Stimulated activated CD4-positive, alpha-beta T cell treated with anti-CD3 and anti-CD28 coated beads, Interleukin-1b, Interleukin-23, amount 100 ng/mL, for 48 hours (primary cell): ENCODE measurements at regions not wholly inside any gene's neighbourhood (a gene's known extent, or its start where the extent isn't known, plus 50 kb on each side); places are given as distances from the start of the nearest gene placed in this dataset.

Source experiments
- DNase-seq: peaks from one replicate; pipeline ENCODE4 v3.0.0-alpha.2; 2020

DNA sequence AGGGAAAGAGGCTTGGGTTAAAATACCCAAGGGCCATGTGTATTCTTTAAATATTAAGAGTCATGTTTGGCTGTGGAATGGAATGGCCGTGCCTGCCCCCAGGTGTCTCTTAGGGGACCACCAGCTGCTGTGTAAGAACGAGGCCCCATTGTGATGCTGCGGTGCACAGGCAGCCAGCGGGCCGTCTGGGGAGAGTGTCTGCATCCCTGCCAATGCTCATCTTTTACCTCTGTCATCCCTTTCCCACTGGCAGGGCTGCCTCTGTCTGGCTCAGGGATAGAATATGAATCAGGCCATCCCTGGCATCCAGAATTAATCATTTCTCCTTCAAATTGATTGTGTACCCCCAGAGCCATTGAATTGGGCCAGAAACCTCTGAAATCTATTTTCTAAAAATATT lies 137.8 kb upstream of the GALNT17 start:
- no peak for DNase-seq

DNA sequence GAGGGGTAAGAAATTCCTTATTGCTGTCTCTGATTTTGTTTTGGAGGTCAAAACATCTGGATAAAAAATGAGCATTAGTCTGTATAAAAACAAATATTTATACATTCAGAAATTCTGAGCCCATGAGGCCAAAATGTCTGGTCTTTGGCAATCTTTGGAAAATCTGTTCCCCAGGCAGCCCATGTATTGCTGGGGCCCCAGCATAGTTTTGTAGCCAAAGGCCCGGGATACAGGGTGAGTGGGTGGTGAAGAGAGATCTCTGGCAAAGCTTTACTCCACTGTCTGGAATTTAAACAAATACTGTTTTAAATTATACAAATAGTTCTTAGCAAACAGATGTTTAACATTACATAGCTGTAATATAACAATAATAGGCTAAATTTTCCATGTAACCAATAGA lies 134.7 kb upstream of the GALNT17 start:
- DNase-seq, result no peak

DNA sequence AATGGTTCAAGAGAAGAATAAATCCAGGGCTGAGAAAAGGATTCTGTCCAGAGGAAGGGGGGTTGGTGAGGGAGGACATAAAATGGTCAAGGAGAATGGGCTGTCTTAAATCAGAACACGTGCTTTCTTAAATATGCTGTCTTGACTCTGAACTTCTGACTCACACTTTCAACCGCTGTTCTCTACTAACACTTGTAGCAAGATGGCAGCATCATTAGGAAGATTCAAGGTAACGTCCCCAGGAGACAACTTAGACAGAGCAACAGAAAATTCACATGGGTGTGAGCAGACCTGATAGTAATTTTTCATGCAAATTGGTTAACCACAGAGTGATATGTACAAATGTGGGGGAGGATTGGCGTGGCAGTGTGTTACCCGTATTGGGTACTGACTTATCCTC lies 126.8 kb upstream of the GALNT17 start:
- no peak for DNase-seq

DNA sequence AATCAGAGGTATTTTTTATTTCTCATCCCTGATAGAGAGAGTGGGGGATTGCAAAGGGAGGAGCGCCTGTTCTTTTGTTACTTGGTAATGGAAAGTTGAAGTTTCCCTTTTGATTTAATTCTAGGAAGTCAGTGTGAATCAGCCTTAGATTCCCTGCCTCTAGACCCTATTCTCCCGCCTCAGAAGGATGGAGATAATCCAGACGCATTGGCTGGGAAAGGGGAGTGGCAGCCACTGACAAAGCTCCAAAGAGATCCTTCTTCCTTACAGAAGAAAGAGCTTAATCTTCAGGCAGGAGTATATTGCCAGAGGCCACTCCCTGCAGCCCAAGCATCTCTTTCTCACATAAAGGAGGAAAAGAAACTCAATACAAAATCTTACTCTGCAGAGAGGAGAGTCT lies 122.3 kb upstream of the GALNT17 start:
- DNase-seq, result no peak

DNA sequence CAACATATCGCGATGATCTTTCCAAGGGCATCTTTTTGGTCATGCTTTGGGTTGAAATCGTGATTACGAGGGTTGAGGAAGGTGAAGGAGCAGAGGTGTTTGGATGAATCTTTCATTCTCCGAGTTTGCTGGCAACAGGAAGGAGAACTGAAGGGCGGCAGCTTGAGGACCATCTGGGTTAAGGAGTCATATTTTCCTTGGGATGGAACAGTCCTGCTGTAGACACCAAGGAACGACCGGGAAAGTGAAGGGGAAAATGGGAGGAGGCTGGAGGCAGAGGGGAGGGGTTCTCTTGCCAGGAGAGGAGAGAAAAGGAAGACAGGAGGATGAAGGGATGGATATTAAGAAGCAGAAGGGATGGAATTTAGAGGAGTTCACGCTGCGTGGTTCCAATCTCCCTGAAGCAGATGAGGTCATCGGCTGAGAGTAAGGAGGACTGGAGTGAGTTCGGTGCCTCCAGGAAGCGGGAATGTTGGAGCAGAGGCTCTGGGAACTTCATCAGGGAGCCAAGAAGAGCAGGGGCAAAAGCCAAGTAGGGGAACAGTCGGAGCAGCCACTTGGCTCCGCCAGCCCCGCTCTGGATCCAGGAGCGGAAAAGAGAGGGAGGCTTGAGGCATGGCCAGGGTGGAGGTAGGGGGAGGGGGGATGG lies 116.6 kb upstream of the GALNT17 start:
- DNase-seq, result no peak

DNA sequence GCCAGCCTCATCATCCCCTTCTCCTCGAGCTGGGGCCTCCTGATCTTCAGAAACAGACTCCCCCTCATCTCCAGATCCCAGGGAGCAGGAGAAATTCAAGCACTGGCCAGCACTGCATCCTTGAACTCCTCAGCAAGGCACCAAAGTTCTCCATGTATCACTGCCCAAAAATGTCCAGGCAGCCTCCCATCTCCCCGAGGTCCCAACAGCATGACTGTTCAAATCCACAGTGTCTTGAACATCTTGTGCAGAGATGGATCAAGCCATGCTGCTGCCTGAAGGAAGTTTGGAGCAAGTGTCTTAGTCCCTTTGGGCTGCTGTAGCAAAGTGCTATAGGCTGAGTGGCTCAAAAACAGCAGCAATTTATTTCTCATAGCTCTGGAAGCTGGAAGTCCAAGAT lies 115.5 kb upstream of the GALNT17 start:
- no peak for DNase-seq

DNA sequence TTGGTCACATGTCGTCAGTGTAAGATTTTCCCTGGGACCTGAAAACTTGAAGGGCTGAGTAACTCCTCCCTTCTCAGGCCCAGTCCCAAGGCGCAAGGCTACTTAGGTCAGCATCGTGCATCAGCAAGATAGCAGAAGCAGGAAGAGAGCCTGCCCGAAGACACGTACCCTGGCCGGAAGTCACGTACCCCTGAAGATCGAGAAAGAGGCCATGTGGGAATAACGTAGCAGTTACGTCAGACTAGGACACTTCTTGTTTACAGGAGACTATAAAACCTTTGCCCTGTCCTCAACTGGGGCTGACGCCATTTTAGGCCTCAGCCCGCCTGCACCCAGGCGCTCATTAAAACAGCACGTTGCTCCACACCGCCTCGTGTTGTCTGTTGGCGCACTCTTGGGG lies 114.3 kb upstream of the GALNT17 start:
- no peak for DNase-seq

DNA sequence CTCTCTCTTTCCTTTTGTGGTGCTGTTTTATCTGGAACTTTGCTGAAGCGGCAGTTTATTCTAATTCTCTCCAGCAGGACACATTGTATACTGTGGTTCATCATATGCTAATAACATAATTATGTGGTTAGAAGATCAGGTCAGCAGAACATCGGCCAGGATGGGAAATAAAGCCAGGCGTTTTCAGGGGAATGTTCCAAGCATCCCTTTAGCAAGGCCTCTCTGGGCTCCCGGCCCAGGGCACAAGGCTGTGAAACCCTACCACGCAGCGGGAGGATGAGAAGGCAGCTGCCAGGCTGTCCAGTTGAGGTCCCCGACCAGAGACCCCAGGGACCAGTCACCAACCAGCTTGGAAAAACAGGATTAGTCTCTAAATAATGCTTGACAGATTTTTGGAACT lies 112.2 kb upstream of the GALNT17 start:
- DNase-seq, result no peak

DNA sequence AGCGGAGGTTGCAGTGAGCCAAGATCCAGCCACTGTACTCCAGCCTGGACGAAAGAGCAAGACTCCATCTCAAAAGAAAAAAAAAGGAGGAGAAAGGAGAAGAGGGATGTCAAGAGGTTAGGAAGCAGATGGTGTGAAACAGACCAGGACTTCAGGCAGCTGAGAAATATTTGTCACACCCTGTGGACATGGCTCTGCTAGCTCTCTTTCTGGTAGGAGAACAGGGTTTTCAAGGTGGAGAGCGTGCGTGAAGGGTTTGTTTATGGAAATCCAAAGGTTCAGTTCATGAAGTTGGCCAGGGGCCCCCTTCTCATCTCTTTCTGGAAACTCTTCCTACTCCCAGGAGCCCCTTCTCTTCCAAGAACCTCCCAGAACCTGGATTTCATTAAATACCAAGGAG lies 110.8 kb upstream of the GALNT17 start:
- no peak for DNase-seq

DNA sequence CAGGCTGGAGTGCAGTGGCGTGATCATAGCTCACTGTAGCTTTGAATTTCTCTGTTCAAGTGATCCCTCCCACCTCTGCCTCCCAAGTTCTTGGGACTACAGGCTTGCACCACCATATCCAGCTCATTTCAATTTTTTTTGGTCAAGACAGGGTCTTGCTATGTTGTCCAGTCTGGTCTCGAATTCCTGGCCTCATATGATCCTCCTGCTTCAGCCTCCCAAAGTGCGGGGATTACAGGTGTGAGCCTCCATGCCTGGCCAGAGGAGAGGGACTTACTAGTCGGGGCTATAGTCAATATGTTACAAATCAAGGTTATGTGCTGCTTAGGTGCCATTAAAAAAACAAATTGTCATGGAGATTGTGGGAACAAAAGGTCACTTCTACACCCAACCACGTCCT lies 105.3 kb upstream of the GALNT17 start:
- DNase-seq, result no peak

DNA sequence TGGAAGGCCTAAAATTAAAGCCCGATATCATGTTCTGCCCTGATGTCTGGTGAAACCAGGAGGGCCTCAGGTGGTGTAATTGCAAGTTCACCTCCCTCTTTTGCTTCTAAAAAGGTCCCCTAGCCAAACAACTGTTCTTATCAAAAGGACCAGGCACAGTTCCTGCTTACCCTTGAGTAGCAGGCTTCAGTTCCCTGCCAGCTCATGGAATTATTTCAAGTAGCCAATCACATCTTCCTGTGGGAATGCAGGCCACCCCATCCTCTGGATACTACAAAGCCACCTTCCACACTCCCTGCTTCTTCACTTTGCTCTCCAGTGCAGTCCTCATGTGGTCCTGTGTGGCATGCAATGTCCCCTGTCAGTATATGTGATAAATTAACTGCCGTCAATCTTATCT lies 97.7 kb upstream of the GALNT17 start:
- DNase-seq, result no peak

DNA sequence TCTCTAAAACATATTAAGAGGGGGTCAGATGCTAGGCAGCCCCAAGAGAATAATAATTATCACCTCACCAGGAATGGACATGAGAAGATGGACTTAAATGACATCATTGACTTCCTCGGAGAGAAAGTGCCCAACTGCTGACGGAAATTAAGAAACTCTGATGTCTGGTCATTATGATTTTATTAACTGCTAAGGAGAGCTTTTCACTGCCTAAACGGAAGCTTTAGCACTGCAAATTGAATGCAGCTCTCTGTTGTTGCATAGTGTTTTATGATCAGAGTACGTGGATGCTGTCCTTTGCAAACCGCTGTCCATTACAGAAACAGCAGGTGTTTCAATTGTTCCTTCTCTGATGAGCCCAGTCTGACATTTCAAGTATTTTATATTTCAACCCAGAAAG lies 89.4 kb upstream of the GALNT17 start:
- DNase-seq, result no peak

DNA sequence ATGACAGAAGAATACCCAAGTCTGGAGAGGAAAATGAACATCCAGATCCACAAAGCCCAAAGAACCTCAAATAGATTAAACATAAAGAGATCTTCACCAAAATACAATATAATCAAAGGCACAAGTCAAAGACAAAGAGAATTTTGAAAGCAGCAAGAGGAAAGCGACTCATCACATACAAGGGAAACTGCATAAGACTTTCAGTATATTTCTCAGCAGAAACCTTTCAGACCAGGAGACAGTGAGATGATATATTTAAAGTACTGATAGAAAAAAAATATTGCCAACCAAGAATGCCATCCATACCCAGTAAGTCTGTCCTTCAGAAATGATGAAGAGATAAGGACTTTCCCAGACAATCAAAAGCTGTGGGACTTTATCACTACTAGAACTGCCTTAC lies 81.5 kb upstream of the GALNT17 start:
- DNase-seq, result no peak

DNA sequence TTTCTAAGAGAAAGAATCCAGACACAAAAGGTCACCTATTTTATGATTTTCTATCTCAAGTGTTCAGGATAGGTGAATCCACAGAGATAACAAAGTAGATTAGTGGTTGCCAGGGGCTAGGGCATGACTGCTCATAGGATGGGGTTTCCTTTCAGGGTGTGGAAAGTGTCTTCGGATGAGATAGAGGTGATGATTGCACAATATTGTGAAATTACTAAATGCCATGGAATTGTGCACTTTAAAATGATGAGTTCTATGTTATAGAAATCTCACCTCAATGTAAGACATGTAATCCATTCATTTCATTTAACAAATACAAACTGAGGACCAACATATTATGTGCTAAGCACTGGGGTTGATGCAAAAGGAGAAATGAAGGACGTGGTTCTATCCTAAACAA lies 76.4 kb upstream of the GALNT17 start:
- no peak for DNase-seq

DNA sequence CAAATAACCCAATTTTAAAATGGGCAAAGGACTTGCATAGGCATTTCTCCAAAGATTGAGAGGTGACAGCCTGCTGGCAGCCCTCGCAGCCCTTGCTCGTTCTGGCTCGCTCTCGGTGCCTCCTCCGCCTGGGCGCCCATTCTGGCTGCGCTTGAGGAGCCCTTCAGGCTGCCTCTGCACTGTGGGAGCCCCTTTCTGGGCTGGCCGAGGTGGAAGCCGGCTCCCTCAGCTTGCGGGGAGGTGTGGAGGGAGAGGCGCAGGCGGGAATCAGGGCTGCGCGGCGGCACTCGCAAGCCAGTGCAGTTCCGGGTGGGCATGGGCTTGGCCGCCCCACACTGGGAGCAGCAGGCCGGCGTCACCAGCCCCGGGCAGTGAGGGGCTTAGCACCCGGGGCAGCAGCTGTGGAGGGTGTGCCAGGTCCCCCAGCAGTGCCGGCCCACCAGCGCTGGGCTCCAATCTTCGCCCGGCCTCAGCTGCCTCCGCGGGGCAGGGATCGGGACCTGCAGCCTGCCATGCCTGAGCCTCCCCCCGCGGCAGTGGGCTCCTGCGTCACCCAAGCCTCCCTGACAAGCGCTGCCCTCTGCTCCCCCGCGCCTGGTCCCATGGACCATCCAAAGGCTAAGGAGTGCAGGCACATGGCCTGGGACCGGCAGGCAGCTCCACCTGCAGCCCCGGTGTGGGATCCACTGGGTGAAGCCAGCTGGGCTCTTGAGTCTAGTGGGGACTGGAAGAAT lies 54.0 kb upstream of the GALNT17 start:
- DNase-seq, result no peak
